ENCODE measurements at regions not wholly inside any gene's neighbourhood (a gene's known extent, or its start where the extent isn't known, plus 50 kb on each side); places are given as distances from the start of the nearest gene placed in this dataset.

DNA sequence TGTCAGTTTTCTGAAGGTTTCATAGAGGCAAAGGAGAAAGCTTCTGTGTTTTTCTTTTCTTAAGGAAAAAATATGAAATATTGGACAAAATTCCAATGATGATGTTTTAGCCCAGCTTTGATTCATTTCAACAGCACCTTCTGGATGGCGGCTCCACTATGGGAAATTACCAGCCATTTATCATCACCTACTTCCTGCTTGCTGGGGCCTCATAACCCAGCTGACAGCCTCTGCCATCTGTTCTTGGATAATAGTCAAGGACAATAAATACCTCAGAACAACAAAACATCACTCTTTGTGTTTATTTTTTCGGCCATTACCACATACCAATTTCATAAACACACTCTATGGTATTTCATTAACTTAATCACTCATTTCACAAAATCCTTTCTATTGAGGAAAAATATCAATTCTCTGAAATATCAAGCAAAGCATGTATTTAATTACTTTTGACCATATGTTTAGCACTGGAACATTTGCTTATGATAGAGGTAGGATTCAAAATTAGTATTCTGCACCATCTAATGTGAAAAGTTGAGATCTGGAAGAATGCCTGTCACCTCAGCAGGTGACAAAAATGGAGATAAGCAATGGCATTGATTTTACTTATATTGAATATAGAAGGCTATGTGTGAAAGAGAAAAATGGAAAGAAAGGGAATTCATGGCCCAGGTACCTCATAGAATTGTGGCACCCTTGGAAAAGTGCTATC lies 629.7 kb downstream of the LIG4 start:
- no peak for DNase-seq (ENCODE audit: low read depth in 2 of 2, low spot score in 1 of 2)

DNA sequence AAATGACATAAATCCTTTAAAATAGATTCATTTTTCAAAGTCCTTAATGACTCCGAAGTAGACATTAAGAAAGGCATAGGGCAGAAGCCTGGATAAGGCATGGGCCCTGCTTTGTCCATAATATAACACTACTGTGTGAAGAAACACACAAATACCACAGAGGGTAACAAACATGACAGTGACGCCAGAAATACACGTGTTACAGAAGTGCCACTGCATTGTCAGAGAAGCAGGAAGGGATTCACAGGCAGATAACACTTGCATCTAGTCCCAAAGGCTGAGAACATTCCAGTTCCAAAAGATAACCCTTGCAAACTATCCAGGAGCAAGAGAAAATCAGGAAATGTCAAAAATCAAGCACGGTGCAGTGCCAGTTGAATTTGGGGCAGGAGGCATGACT lies 633.2 kb downstream of the LIG4 start:
- no peak for DNase-seq (ENCODE audit: low read depth in 2 of 2, low spot score in 1 of 2)

DNA sequence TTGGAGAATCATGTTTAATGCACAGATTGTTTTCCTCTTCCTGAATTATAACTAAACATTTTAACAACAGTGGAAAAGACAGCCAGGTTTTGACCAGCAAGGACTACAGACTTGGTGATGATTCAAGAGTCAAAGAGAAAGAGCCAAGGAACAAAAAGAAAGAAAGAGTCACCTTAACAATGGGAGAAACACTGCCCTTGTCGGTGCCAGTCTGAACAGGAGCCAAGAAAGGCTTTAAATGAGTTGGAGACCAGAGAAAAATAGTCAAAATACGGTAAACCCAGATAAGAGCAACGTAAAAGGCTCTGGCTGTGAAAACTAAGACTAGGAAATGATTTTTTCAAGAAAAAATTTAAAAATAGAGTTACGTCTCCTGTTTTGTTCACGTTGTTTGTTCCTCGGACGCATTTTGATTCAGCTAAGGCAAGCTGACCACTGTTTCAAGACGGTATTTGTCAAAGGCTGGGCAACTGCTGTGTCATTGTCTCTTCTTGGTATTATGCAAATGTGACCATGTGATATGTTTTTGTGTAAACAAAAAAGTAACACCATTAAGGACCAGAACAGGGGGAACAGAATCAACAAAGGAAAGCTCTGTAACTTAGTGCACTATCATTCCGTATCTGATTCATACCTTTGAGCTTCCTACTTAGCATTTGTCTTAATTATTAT lies 634.5 kb downstream of the LIG4 start:
- no peak for DNase-seq (ENCODE audit: low read depth in 2 of 2, low spot score in 1 of 2)

DNA sequence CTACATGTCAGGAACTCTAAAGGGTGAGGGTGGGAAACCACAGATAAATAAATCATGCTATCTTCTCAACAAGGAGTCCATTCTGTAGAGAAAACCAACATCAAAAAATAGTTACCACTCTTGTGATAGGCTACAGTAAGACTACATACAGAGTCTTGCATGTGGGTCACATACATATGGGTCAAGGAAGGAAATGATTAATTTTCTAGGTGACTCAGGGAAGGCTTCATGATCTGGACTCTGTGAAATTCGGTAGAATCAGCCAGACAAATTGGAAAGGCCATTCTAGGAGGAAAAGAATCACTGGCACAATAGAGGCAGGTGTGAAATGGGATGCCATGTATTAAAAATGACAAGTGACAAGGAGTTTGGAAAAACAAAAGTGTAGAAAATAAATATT lies 638.9 kb downstream of the LIG4 start:
- DNase-seq (ENCODE audit: low read depth in 2 of 2, low spot score in 1 of 2) = no peak

DNA sequence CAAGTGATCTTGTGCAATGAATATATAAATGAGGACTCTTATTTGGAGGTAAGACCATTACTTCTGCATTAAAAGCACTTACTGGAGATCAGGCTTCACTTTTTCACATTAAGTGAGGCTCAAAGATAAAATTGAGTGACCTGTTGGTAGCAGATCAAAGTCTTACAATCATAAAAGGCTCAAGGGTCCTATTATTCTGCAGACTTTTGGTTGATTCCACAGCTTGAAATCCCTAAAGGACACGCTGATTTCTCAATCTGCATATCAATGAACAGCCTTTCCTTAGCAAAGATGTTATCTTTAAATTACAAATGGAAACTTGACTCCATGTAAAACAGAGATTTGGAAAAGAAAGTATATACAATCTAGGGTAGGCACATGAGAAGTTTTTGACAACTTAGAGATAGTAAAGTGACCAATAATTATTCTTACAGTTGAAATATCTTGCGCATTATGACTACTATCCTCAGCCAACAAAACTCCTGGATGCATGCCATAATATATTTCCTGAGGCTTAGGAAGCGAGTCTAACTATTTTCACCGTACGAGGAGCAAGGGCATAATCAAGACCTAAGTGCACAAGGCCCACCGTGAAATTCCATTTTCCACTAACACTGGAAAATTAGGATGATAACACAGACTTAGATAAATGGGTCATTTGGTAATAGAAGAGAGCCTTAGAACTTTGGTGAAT lies 640.7 kb downstream of the LIG4 start:
- DNase-seq (ENCODE audit: low read depth in 2 of 2, low spot score in 1 of 2) = no peak

DNA sequence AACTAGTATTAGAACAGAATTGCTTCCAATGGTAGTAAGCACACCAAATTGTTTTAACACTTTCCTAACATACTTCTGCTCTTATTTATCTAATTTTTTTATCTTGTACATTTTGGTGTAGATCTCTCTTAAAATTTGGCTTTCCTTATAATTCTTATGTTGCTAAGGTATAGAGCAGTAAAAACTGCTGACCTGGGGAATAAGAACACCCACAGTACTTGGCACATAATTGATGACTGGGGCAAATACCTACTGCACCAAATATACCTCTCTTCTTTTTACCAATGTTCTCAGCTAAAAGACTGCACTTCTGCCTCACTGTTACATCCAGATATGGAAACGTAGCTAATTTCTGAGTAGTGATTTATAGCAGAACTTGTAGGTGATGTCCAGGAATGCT lies 642.2 kb downstream of the LIG4 start:
- DNase-seq (ENCODE audit: low read depth in 2 of 2, low spot score in 1 of 2) = no peak

DNA sequence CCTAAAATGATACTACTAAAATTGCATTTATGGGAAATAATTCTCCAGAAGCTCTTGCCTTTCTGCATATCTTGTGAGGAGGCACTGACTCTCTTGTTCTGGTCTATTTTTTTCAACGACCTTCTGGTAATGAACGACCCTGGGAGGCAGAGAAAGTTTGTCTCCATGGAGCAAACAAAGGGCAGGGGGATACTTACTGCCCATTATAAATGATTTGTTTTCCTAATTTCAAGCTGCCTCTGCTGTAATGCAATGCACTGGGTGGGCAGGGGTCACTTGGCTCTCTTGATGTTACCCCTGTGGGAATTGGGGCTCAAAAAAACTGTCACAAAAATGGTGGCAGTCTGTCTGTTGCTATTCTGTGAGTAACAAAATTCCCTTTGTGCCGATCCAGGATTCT lies 643.2 kb downstream of the LIG4 start:
- DNase-seq (ENCODE audit: low read depth in 2 of 2, low spot score in 1 of 2) = no peak

DNA sequence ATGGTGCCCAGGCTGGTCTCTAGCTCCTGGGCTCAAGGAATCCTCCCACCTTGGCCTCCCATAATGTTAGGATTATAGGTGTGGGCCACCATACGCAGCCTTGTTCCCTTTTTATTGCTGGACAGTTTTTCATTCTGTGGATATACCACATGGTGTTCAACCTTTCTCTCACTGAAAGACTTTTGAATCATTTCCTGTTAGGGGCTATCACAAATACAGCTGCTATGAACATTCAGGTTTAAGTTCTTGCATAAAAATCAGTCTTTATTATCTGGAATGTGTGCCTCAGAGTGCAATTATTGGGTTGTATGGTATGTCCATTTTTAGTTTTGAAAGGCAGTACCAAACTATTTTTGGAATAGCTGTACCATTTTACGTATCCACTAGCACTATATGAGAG lies 647.2 kb downstream of the LIG4 start:
- DNase-seq (ENCODE audit: low read depth in 2 of 2, low spot score in 1 of 2) = no peak

DNA sequence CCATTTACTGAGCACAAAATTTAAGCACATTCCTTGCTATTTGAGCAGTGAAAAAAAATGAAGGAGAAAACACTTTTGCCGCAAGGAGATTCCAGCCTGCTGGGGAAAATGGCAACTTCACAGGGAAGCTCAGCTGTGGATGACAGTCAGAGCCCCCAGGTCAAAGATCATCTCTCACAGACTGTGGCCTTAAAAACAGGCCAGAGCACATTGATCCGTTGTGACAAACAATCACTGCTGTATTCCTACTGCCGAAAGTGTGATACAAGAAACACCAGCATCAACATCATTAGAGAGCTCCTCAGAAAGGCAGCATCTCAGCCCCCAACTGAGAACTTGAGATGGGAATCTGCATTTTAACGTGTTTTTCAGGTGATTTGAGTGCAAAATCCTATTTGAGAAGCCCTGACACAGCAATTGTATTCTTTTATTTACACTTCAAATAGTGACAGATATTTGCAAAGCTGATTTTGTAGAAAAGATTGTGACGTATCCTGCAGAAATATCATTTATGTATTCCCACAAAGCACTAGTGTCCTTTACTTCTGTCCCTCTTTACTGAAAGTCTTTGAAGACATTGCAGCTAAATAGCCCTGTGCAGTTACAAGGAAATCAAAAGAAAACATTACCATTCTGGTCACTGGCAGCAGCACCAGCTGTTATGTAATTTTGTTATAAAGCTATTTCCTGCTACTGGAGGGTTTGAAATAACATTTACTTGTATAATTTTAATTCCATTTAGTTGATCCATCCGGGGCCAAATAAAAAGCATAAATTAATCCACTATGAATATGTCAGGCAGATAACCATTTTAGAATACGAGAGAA lies 652.0 kb downstream of the LIG4 start:
- no peak for DNase-seq (ENCODE audit: low read depth in 2 of 2, low spot score in 1 of 2)

DNA sequence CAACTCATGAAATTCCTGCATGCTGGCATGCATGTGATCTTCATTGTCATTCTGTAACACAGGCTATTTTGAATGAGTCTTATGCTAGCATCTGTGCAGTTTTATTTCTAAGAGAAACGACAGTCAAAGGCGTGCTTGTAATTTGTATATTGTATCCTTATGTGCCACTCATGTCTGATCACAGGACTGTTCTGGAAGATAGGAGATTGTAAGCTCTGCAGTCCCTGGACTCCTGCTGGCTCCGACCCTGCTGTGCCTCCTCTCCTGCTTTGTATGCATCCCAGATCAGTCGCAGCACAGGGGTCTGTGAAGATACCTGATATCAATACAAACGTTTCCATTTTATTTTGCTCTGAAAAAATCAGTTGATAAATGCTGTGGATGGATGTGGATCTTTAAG lies 653.1 kb downstream of the LIG4 start:
- DNase-seq (ENCODE audit: low read depth in 2 of 2, low spot score in 1 of 2) = no peak

DNA sequence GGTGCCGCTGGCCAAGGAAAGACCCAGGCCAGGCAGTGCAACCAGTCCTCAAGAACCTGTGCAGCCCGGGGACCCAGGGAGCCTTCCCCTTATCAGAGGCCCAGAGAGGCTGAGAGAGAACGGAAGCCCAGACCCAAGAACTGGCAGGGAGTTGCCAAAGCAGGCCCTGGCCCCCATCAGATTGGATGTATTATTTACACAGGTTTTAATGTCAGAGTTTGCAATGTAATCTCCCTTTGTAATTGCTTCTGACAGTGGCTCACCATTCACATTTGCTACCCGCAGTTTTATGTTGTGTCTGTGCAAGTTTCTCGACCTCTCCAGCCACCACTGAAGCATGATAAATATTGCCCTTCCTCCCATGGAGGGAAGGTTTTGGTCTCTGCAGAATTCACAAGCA lies 660.9 kb downstream of the LIG4 start:
- DNase-seq (ENCODE audit: low read depth in 2 of 2, low spot score in 1 of 2) = no peak

DNA sequence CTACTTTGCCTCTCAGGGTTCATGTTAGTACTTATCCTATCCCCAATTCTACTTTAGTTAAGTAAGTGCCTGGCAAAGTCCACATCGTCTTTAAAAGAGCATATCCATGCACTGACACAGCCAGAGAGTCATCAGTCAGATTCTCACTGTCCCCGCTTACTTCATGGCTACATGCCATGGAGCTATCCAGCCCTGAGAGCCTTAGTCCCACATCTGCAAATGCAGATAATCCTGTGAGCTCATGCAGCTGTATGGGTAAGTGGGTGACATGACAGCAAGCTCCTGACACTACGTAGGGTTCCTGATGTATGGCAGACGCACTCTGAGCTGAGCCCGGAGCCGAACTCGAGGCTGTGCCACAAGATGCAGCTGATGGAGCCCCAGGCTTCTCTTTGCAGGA lies 661.5 kb downstream of the LIG4 start:
- no peak for DNase-seq (ENCODE audit: low read depth in 2 of 2, low spot score in 1 of 2)

DNA sequence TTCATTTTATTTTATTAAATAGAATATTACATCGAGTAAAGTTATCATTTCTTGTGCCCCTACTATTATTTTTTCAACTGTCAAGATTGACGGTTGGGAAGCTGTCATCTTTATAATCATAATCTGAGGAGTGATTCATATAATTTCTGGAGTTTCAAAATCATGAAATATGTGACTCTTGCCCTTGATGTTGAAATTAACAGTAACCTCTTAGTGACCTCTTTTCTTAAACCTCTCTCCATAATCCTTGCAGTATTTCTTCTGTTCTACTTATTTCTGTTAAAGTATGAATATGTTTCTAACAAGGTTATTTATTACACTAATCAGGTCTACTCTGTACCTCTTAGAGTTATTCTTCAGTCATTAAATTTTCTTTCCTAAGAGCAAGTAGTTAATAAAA lies 663.8 kb downstream of the LIG4 start:
- no peak for DNase-seq (ENCODE audit: low read depth in 2 of 2, low spot score in 1 of 2)

DNA sequence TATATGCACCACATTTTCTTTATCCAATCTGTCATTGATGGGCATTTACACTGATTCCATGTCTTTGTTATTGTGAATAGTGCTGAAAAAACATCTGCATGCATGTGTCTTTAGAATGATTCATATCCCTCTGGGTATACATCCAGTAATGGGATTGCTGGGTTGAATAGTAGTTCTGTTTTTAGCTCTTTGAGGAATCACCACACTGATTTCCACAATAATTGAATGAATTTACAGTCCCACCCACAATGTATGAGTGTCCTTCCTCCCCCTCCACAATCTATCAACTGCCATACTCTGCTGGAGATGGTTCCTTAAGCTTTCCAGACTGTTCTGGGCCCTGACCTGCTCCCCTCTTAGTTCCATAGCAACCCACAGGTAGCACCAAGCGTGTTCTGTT lies 667.0 kb downstream of the LIG4 start:
- DNase-seq (ENCODE audit: low read depth in 2 of 2, low spot score in 1 of 2) = no peak

DNA sequence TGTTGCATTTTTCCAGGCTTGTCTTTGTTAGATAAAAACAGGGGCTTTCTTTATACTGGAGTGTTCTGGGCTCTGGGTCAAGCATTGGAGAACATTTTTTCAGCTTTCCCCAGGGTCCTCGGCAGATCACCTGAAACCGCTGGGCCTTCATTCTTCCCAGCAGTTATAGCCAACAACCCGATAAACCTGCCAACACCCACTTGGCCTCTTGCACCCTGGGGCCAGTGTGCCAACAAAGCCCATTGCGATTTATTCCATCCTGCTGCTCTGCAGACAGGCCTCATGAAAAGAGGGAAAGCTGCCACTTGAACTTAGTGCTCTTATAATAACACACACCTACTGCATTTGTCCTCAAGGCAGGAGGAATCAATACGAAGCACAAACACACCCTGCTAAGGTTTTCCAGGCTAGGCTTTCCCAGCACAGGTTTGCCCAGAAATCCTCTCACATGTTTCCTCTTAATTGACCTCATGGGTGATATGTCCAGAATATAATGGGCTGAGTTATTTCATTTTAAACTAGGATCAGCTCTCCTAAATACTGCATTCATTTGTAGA lies 669.3 kb downstream of the LIG4 start:
- DNase-seq (ENCODE audit: low read depth in 2 of 2, low spot score in 1 of 2) = no peak

DNA sequence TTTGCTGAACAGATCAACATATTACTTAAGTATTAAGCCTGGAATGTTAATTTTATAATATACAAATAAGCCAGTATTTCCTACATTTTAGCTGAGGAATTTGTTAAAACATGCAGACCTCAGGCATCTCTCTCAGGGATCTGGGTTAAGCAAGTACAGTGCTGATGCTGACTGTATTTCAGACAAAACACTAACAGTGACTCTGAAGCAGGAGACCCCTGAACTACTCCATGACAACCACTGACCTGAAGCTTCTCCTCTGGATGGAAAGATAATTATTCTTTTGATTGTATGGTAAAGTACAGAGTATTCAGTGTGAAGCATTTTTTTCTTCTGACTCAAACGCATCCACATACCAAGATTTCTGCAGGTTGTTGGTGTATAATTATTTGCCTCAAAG lies 680.8 kb downstream of the LIG4 start:
- no peak for DNase-seq (ENCODE audit: low read depth in 2 of 2, low spot score in 1 of 2)

DNA sequence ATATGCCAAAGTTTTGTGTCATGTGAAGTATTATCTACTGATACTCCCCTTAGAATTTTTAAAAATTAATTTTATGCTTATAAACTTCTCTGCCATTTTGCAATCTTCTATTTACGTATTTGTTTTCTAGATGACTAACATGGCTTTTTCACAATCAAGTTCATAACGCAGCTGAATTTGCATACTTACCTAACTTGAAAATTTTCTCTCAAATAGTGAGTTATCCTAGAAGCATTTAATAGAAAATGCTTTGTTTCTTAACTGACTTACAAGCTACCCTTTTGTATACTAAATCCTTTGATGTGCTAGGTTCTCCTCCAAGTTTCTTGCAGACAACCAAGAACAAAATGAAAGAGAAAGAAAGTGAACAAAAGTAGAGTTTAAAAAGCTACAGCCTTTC lies 683.5 kb downstream of the LIG4 start:
- DNase-seq (ENCODE audit: low read depth in 2 of 2, low spot score in 1 of 2) = no peak

DNA sequence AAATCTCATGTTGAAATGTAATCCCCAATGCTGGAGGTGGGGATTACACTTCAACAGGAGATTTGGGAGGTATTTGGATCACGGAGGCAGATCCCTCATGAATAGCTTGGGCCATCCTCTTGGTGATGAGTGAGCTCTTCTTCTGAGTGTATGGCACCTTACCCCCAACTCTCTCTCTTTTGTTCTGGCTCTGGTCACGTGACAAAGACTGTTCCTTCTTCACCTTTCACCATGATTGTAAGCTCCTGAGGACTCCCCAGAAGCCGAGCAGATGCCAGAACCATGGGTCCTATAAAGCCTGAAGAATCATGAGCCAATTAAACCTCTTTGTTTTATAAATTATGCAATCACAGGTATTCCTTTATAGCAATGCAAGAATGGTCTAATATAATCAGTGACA lies 684.2 kb downstream of the LIG4 start:
- no peak for DNase-seq (ENCODE audit: low read depth in 2 of 2, low spot score in 1 of 2)

DNA sequence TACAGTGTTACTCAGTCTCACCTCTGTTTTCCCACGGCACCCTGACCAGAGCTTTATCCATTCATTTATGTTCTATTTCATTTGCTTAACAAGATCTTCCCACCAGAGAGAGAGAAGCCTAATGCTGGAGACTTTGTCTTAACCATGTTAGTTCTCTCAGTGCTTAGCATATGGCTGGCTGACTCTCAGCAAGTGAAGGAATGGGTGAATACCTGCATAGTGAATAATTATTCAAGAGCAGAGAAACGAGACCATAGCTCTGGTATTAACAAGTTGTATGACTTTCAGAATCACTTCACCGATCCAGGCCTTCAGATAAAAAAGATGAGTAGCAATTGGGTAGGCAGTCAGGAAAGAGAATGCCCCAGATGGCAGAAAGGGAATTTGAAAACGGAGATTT lies 686.3 kb downstream of the LIG4 start:
- DNase-seq (ENCODE audit: low read depth in 2 of 2, low spot score in 1 of 2) = no peak

DNA sequence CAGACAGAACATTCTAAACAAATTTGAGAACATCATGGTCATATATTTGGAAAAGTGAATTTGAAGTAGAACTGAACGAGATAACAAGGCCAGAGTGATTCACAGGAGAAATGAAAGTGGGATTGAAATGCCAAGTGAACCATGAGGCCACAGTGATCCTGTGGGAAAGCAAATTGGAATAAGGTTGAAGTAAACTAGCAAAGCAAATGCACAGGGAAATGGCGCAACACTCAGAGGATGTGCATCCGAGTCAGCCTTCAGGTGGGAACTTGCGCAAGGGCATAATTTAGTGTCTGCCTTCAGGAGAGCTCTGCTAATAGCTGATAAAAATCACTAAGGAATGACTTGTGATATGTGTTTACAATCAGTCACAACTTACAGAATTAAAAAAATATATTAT lies 696.6 kb downstream of the LIG4 start:
- DNase-seq (ENCODE audit: low read depth in 2 of 2, low spot score in 1 of 2) = no peak

DNA sequence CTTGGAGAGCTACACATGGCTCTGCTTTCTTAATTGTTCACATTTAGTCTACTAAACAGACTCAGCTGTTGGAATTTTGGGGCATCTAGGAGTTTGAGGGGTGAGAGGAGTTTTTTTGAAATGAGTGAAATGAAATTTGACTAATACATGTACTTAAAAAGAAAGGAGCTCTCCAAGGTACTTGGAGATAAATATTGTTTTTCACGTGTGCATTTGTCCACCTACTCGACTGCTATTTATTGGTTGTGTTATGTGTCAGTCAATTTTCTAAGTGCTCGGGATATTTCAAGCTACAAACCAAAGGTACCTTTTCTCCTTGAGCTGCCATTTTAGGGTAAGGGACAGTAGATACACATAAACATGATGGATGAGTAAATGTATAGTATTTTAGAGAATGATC lies 697.0 kb downstream of the LIG4 start:
- DNase-seq (ENCODE audit: low read depth in 2 of 2, low spot score in 1 of 2) = no peak
